ENCODE measurements at regions not wholly inside any gene's neighbourhood (a gene's known extent, or its start where the extent isn't known, plus 50 kb on each side); places are given as distances from the start of the nearest gene placed in this dataset.

DNA sequence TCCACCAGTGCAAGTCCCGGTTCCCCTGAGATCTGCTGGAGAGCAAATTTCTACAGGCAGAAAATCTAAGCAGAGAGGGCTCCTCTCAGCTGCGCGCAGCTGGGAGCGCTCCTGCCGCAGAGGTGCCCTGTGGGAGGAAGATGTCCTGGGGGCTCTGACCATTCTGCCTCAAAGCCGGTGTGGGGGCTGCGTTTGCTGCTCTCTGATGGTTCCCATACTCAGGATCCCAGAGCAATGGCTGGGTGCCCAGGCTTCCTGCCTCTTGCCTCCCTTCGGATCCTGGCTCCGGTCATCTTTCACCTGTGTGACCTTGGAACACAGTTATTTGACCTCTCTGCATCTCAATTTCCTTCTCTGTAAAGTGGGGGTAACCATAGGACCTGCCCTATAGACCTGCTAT, 434.2 kb downstream of the ZNF521 start:
- H3K36me3 ChIP-seq (ENCODE audit: control insufficient read depth in 2 of 2, insufficient read depth in 2 of 2, low read length in 2 of 2), result no peaks in the 10 kb centered on the region

DNA sequence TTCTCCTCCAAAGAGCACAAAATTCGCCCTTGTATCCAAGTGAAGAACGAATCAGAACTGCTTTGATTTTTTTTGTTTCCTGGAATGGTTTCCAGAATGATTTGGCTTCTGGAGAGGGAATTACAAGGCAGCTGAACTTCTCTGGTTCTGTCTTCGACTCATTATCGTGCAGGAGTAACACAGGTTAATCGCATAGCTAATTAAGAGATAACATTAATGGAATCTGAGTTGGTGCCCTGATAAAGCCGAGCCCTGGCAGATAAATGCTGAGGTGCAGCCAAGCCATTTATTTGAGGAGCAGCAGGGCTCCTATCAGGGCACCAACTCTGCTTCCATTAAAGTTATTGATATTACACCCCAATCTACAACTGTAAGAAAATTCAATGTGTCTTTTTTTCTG, 433.7 kb downstream of the ZNF521 start:
- Histone ChIP-seq H3K9ac (ENCODE audit: low read depth in 1 of 2, low read length in 2 of 2) (no peak overlapping the region), H3K4me1 (ENCODE audit: control insufficient read depth in 2 of 2, insufficient read depth in 2 of 2, low read length in 2 of 2) (no peaks in the 10 kb centered on the region), H3K4me3 (ENCODE audit: low read length in 2 of 2) (no peak overlapping the region), H3K27ac (ENCODE audit: low read depth in 2 of 2, low read length in 2 of 2) (no peak overlapping the region), H3K9me3 (ENCODE audit: control insufficient read depth in 2 of 2, low read length in 2 of 2) (no peaks in the 10 kb centered on the region), H3K36me3 (ENCODE audit: control insufficient read depth in 2 of 2, insufficient read depth in 2 of 2, low read length in 2 of 2) (no peaks in the 10 kb centered on the region), H3K27me3 (ENCODE audit: control insufficient read depth in 2 of 2, insufficient read depth in 2 of 2, low read length in 2 of 2) (no peaks in the 10 kb centered on the region)

More for the DNA sequence above, 434.2 kb downstream of the ZNF521 start:
- no peaks in the 10 kb centered on the region for H3K9me3 ChIP-seq (ENCODE audit: control insufficient read depth in 2 of 2, low read length in 2 of 2)
- no peak overlapping the region for H3K9ac ChIP-seq (ENCODE audit: low read depth in 1 of 2, low read length in 2 of 2)
- no peaks in the 10 kb centered on the region for H3K27me3 ChIP-seq (ENCODE audit: control insufficient read depth in 2 of 2, insufficient read depth in 2 of 2, low read length in 2 of 2)
- no peak overlapping the region for H3K4me3 ChIP-seq (ENCODE audit: low read length in 2 of 2)
- no peak overlapping the region for H3K27ac ChIP-seq (ENCODE audit: low read depth in 2 of 2, low read length in 2 of 2)
- no peaks in the 10 kb centered on the region for H3K4me1 ChIP-seq (ENCODE audit: control insufficient read depth in 2 of 2, insufficient read depth in 2 of 2, low read length in 2 of 2)

DNA sequence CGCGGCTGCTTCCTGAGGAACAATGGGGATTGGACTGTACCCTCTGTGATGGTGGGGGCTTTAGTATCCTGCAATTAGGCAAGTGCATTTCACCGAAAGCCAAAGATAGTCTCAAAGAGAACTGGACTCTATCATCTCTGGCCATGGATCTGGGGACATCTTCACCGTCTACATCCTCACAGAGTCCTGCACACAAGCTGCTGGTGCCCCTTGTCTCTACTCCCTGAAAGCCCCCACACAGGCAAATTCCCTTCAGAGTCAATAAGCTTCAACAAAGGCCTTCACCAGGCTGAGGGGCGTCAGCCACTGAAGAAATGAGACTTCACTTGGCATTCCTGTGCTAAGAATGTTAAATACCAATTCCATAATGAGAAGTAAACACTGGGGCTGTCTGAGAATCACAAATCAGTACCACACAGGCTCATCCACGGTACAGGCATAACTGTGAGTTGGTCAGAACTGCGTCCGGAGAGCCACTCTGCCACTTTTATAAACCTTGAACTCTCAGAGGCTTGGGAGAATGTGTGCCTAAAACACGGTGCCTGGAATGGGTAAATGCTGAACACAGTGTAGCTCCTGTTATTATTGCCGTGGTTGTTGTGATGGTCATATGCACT, 432.7 kb downstream of the ZNF521 start:
- no peaks in the 10 kb centered on the region for H3K9me3 ChIP-seq (ENCODE audit: control insufficient read depth in 2 of 2, low read length in 2 of 2)
- H3K36me3 ChIP-seq (ENCODE audit: control insufficient read depth in 2 of 2, insufficient read depth in 2 of 2, low read length in 2 of 2), result no peaks in the 10 kb centered on the region

DNA sequence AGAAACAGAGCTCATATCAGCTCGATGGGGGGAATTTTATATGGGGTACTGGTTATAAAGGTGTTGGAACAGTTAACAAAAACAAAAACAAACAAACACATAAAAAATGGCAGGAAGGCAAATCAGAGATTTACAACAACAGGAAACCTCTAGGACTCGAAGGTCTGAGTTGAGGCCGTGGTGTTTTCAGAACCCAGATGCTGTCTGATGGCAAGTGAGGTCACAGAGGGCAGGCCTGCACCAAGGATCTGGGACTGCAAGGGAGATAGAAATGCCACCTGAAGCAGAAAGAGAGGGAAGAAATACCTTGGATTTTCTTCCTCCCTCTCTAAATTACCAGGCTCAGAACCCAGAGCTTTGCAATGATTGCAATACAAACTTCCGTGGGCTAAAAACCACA, 429.5 kb downstream of the ZNF521 start:
- Histone ChIP-seq H3K36me3 (ENCODE audit: control insufficient read depth in 2 of 2, insufficient read depth in 2 of 2, low read length in 2 of 2) (no peaks in the 10 kb centered on the region), H3K9me3 (ENCODE audit: control insufficient read depth in 2 of 2, low read length in 2 of 2) (no peaks in the 10 kb centered on the region), H3K27ac (ENCODE audit: low read depth in 2 of 2, low read length in 2 of 2) (no peak overlapping the region), H3K4me3 (ENCODE audit: low read length in 2 of 2) (no peak overlapping the region), H3K9ac (ENCODE audit: low read depth in 1 of 2, low read length in 2 of 2) (no peak overlapping the region), H3K4me1 (ENCODE audit: control insufficient read depth in 2 of 2, insufficient read depth in 2 of 2, low read length in 2 of 2) (no peaks in the 10 kb centered on the region), H3K27me3 (ENCODE audit: control insufficient read depth in 2 of 2, insufficient read depth in 2 of 2, low read length in 2 of 2) (no peaks in the 10 kb centered on the region)

More for the DNA sequence above, 432.7 kb downstream of the ZNF521 start:
- H3K27me3 ChIP-seq (ENCODE audit: control insufficient read depth in 2 of 2, insufficient read depth in 2 of 2, low read length in 2 of 2), result no peaks in the 10 kb centered on the region
- no peak overlapping the region for H3K9ac ChIP-seq (ENCODE audit: low read depth in 1 of 2, low read length in 2 of 2)
- no peaks in the 10 kb centered on the region for H3K4me1 ChIP-seq (ENCODE audit: control insufficient read depth in 2 of 2, insufficient read depth in 2 of 2, low read length in 2 of 2)
- no peak overlapping the region for H3K27ac ChIP-seq (ENCODE audit: low read depth in 2 of 2, low read length in 2 of 2)
- no peak overlapping the region for H3K4me3 ChIP-seq (ENCODE audit: low read length in 2 of 2)

DNA sequence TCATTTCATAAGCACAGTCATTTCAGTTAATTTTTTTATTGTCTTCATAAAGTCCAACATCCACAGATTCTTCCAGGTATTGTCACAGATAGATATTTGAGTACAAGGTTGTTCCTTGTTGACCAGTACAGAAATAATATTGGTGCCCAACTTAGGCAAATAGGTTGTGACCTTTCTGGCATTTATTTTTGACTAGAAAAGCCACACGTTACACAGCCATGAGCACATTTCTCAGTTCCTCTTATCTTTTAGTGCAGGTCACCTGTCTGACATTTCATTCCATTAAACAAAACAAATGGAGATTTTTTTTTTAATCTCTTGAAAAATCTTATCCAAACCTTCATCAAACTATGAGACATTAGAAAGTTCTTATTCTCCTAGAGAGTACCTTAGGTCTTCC, 428.8 kb downstream of the ZNF521 start:
- no peak overlapping the region for H3K27ac ChIP-seq (ENCODE audit: low read depth in 2 of 2, low read length in 2 of 2)
- no peaks in the 10 kb centered on the region for H3K4me1 ChIP-seq (ENCODE audit: control insufficient read depth in 2 of 2, insufficient read depth in 2 of 2, low read length in 2 of 2)
- no peak overlapping the region for H3K4me3 ChIP-seq (ENCODE audit: low read length in 2 of 2)
- H3K36me3 ChIP-seq (ENCODE audit: control insufficient read depth in 2 of 2, insufficient read depth in 2 of 2, low read length in 2 of 2), result no peaks in the 10 kb centered on the region
- H3K9ac ChIP-seq (ENCODE audit: low read depth in 1 of 2, low read length in 2 of 2), result no peak overlapping the region
- H3K27me3 ChIP-seq (ENCODE audit: control insufficient read depth in 2 of 2, insufficient read depth in 2 of 2, low read length in 2 of 2), result no peaks in the 10 kb centered on the region
- no peaks in the 10 kb centered on the region for H3K9me3 ChIP-seq (ENCODE audit: control insufficient read depth in 2 of 2, low read length in 2 of 2)

DNA sequence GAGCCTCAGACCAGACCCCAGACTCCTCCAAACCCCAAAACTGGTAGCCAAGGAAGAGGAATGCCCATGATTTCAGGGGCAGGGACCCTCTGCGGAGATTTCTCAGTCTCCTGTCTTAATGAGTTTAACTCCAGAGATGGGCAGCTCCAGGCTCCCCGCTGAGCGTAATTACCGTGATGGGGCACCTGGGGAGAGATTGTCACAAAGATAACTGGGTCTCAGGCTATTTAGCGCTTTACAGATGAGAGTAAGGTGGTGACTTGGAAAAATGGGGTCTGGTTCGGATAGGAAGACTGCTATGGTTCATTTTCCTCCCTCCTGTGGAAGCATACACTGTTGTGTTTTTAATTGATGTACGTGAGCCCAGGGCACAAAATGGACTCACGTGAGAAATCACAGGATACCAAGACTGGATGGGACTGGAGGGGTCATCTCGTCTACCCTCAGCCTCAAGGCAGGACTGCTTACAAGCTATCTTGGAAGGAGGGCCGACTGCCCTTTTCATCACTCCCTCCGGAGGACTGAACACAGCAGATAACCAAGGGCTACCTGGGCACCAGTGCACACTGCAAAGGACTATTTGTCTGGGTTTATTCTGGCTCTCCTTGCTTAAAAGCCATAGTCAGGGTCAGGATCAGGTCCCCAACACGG, 427.8 kb downstream of the ZNF521 start:
- Histone ChIP-seq H3K4me3 (ENCODE audit: low read length in 2 of 2) (no peak overlapping the region), H3K27me3 (ENCODE audit: control insufficient read depth in 2 of 2, insufficient read depth in 2 of 2, low read length in 2 of 2) (no peaks in the 10 kb centered on the region), H3K9me3 (ENCODE audit: control insufficient read depth in 2 of 2, low read length in 2 of 2) (no peaks in the 10 kb centered on the region), H3K9ac (ENCODE audit: low read depth in 1 of 2, low read length in 2 of 2) (no peak overlapping the region), H3K36me3 (ENCODE audit: control insufficient read depth in 2 of 2, insufficient read depth in 2 of 2, low read length in 2 of 2) (no peaks in the 10 kb centered on the region), H3K27ac (ENCODE audit: low read depth in 2 of 2, low read length in 2 of 2) (no peak overlapping the region), H3K4me1 (ENCODE audit: control insufficient read depth in 2 of 2, insufficient read depth in 2 of 2, low read length in 2 of 2) (no peaks in the 10 kb centered on the region)

DNA sequence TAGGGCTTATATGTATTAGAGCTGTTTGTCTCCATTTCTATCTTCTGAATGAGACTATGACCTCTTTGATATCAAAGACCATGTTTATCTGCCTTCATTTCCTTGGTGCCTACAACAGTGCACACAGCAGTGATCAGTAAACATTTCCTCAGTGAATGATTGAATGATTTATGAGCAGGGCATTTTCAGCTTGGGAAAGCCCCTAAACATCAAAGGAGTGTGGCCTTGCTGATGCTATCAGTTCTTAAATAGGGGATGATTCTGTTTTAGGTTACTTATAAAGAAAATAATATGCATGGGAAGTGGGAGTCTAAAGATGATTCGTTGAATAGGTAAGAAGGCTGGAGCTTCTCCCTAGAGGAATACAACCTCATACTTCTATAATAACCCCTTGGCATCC, 425.3 kb downstream of the ZNF521 start:
- Histone ChIP-seq H3K4me3 (ENCODE audit: low read length in 2 of 2) (no peak overlapping the region), H3K27me3 (ENCODE audit: control insufficient read depth in 2 of 2, insufficient read depth in 2 of 2, low read length in 2 of 2) (no peaks in the 10 kb centered on the region), H3K36me3 (ENCODE audit: control insufficient read depth in 2 of 2, insufficient read depth in 2 of 2, low read length in 2 of 2) (no peaks in the 10 kb centered on the region), H3K27ac (ENCODE audit: low read depth in 2 of 2, low read length in 2 of 2) (no peak overlapping the region), H3K9me3 (ENCODE audit: control insufficient read depth in 2 of 2, low read length in 2 of 2) (no peaks in the 10 kb centered on the region), H3K4me1 (ENCODE audit: control insufficient read depth in 2 of 2, insufficient read depth in 2 of 2, low read length in 2 of 2) (peaks cover 0 to 3% of the 10 kb centered on the region in 2 donors), H3K9ac (ENCODE audit: low read depth in 1 of 2, low read length in 2 of 2) (no peak overlapping the region)

DNA sequence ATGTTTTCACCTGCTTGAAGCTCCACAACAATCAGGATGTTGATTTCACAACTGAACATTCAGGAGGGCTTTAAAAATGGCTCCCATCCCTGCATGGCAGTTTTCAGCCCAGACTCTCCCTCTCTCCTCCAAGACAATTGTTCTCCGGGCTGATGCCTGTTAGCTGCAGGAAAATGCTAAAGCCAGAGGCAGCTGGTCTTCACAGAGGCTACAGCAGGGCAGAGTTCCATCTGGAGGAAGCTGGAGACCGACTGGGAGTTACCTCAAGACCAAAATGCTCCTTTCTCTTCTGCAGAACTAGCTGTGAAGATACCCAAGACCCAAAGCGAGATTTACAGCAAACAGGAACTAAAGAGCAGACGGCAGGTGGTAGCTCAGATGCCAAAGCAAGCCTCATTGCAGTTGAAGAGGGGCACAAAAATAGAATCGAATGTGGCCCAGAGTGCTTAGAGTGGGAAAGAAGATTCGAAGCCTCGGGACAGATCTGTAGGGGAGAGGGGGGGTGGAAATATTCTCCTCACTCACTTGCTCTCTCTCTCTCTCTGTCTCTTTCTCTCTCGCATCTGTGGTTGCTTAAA, 423.6 kb downstream of the ZNF521 start:
- Histone ChIP-seq H3K4me3 (ENCODE audit: low read length in 2 of 2) (no peak overlapping the region), H3K9me3 (ENCODE audit: control insufficient read depth in 2 of 2, low read length in 2 of 2) (no peaks in the 10 kb centered on the region), H3K27me3 (ENCODE audit: control insufficient read depth in 2 of 2, insufficient read depth in 2 of 2, low read length in 2 of 2) (no peaks in the 10 kb centered on the region), H3K36me3 (ENCODE audit: control insufficient read depth in 2 of 2, insufficient read depth in 2 of 2, low read length in 2 of 2) (no peaks in the 10 kb centered on the region), H3K4me1 (ENCODE audit: control insufficient read depth in 2 of 2, insufficient read depth in 2 of 2, low read length in 2 of 2) (peaks cover 0 to 3% of the 10 kb centered on the region in 2 donors), H3K27ac (ENCODE audit: low read depth in 2 of 2, low read length in 2 of 2) (no peak overlapping the region), H3K9ac (ENCODE audit: low read depth in 1 of 2, low read length in 2 of 2) (no peak overlapping the region)

DNA sequence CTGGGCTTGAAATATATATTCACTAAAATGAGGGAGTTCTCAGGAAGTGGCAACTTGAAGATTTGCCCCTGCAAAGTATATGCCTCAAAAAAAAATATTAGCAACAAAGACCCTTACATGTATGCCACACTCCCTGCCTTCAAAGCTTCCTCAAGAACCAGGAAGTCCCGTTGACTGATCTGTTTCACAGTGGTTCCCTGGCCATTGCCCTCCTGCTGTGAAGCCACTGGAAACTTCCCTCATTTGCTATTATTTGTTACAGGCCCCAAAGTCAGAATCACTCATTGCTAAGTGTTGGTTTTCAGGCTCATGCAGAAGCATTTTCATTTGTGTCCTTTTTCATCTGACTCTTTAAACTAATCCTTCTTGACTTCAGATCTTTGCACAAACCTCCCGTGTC, 421.5 kb downstream of the ZNF521 start:
- H3K9me3 ChIP-seq (ENCODE audit: control insufficient read depth in 2 of 2, low read length in 2 of 2), result no peaks in the 10 kb centered on the region
- no peak overlapping the region for H3K9ac ChIP-seq (ENCODE audit: low read depth in 1 of 2, low read length in 2 of 2)
- peaks cover 0 to 3% of the 10 kb centered on the region in 2 donors for H3K4me1 ChIP-seq (ENCODE audit: control insufficient read depth in 2 of 2, insufficient read depth in 2 of 2, low read length in 2 of 2)
- no peak overlapping the region for H3K4me3 ChIP-seq (ENCODE audit: low read length in 2 of 2)
- no peaks in the 10 kb centered on the region for H3K36me3 ChIP-seq (ENCODE audit: control insufficient read depth in 2 of 2, insufficient read depth in 2 of 2, low read length in 2 of 2)
- no peak overlapping the region for H3K27ac ChIP-seq (ENCODE audit: low read depth in 2 of 2, low read length in 2 of 2)
- H3K27me3 ChIP-seq (ENCODE audit: control insufficient read depth in 2 of 2, insufficient read depth in 2 of 2, low read length in 2 of 2), result no peaks in the 10 kb centered on the region

DNA sequence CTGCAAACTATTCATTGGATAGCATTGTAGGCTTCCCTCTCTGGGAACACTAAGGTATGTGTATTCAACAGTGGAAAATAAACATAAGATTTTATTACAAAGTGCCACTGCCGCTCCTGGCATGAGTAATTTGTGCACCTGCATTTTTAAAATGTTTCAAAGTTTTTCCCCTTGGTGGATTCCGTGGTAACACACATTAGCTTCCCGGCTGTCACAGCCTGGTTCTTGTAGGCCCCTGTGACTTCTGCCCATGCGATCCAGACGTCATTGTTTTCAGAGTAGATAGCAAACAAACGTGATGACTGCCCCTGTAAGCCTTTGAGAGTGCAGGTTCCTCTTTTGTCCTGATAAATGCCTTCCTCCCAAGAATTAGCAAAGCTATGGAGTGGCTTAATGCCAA, 421.0 kb downstream of the ZNF521 start:
- no peak overlapping the region for H3K27ac ChIP-seq (ENCODE audit: low read depth in 2 of 2, low read length in 2 of 2)
- no peaks in the 10 kb centered on the region for H3K9me3 ChIP-seq (ENCODE audit: control insufficient read depth in 2 of 2, low read length in 2 of 2)
- H3K36me3 ChIP-seq (ENCODE audit: control insufficient read depth in 2 of 2, insufficient read depth in 2 of 2, low read length in 2 of 2), result no peaks in the 10 kb centered on the region

More for the DNA sequence above, 421.0 kb downstream of the ZNF521 start:
- H3K4me1 ChIP-seq (ENCODE audit: control insufficient read depth in 2 of 2, insufficient read depth in 2 of 2, low read length in 2 of 2), result peaks cover 0 to 3% of the 10 kb centered on the region in 2 donors
- no peaks in the 10 kb centered on the region for H3K27me3 ChIP-seq (ENCODE audit: control insufficient read depth in 2 of 2, insufficient read depth in 2 of 2, low read length in 2 of 2)
- no peak overlapping the region for H3K4me3 ChIP-seq (ENCODE audit: low read length in 2 of 2)
- H3K9ac ChIP-seq (ENCODE audit: low read depth in 1 of 2, low read length in 2 of 2), result no peak overlapping the region
